CD8-positive, alpha-beta memory T cell (primary cell): ENCODE measurements at regions not wholly inside any gene's neighbourhood (a gene's known extent, or its start where the extent isn't known, plus 50 kb on each side); places are given as distances from the start of the nearest gene placed in this dataset.

Source experiments
- CTCF ChIA-PET: fragments of 350-600 bp; sonication (Branson Sonifier 250); formaldehyde crosslinking; loops from one replicate; lab custom pipeline; 2021; ENCODE audit warnings: antibody characterized with exemption; lab: Charles Lee
- POLR2A ChIA-PET: fragments of 350-600 bp; sonication (Branson Sonifier 250); formaldehyde crosslinking; loops from one replicate; lab custom pipeline; 2021; ENCODE audit warnings: antibody characterized with exemption; lab: Charles Lee
- DNase-seq, 5 donors: peaks; one replicate each; pipeline versions ENCODE4 v3.0.0 to v3.0.0-alpha.2; 2020 to 2022; ENCODE audit warnings: mixed read lengths in 1 of 5
- H3K27ac ChIP-seq: one replicate; pipeline ENCODE4 v1.7.0; 2013; ENCODE audit warnings: low read depth, mild to moderate bottlenecking, low read length, moderate library complexity
- H3K27me3 ChIP-seq: 2 replicates; pipeline ENCODE4 v1.7.0; 2013; ENCODE audit warnings: low read length, mild to moderate bottlenecking; ENCODE audit not compliant: insufficient read depth, poor library complexity, severe bottlenecking
- H3K36me3 ChIP-seq: 2 replicates; pipeline ENCODE4 v1.7.0; 2013; ENCODE audit warnings: mild to moderate bottlenecking, low read length, moderate library complexity; ENCODE audit not compliant: insufficient read depth
- H3K4me1 ChIP-seq: 2 replicates; pipeline ENCODE4 v1.7.0; 2013; ENCODE audit warnings: mild to moderate bottlenecking, low read length, moderate library complexity; ENCODE audit not compliant: insufficient read depth
- H3K4me3 ChIP-seq: 2 replicates; pipeline ENCODE4 v1.7.0; 2013; ENCODE audit warnings: mild to moderate bottlenecking, low read length
- H3K9me3 ChIP-seq: 2 replicates; pipeline ENCODE4 v1.7.0; 2013; ENCODE audit warnings: mild to moderate bottlenecking, low read length
- H3K27ac Mint-ChIP-seq, 8 donors: one replicate each; pipeline ENCODE4 v1.8.0; 2020 to 2021; ENCODE audit warnings: mixed read lengths in 8 of 8, mild to moderate bottlenecking in 6 of 8, inconsistent platforms in 3 of 8, moderate library complexity in 3 of 8
- H3K27me3 Mint-ChIP-seq, 2 donors: one replicate each; pipeline ENCODE4 v1.8.0; 2020 to 2021; ENCODE audit warnings: mixed read lengths in 2 of 2, mild to moderate bottlenecking in 1 of 2, moderate library complexity in 1 of 2
- H3K36me3 Mint-ChIP-seq, 3 donors: one replicate each; pipeline ENCODE4 v1.8.0; 2020 to 2021; ENCODE audit warnings: mixed read lengths in 3 of 3, inconsistent platforms in 1 of 3, mild to moderate bottlenecking in 1 of 3
- H3K4me1 Mint-ChIP-seq, 3 donors: one replicate each; pipeline ENCODE4 v1.8.0; 2020 to 2021; ENCODE audit warnings: mixed read lengths in 3 of 3, inconsistent platforms in 1 of 3, mild to moderate bottlenecking in 1 of 3
- H3K4me3 Mint-ChIP-seq, 7 donors: one replicate each; pipeline ENCODE4 v1.8.0; 2020 to 2021; ENCODE audit warnings: mixed read lengths in 7 of 7, mild to moderate bottlenecking in 6 of 7, moderate library complexity in 4 of 7, inconsistent platforms in 2 of 7
- H3K9me3 Mint-ChIP-seq, 5 donors: one replicate each; pipeline ENCODE4 v1.8.0; 2020 to 2022; ENCODE audit warnings: mixed read lengths in 5 of 5, mild to moderate bottlenecking in 3 of 5, moderate library complexity in 2 of 5, inconsistent platforms in 1 of 5

DNA sequence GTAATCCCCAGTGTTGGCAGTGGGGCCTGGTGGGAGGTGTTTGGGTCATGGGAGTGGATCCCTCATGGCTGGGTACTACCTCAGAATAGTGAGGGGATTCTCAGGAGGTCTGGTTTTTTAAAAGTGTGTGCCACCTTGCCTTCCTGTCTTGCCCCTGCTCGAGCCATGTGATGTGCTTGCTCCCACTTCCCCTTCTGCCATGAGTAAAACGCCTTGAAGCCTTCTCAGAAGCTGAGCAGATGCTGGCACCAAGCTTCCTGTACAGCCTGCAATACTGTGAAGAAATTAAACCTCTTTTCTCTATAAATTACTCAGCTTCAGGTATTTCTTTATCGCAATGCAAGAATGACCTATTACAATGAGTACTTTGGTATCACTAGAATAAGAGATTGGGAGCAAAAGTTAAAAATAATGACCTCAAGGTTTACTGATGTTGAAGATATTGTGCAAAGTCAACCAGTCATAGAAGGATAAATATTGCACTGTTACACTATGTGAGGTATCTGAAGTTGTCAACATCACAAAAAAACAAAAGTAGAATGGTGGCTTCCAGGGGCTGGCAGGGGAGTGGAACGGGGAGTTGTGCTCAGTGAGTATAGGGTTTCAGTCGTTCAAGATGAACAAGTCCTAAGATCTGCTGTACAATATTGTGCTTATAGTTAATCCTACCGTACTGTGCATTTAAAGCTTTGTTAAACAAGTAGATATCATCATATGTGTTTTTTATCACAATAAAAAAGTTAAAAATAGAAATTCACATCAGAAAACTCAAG, 938.3 kb upstream of the CNTNAP5 start:
- H3K4me3 ChIP-seq = no peak overlapping the region
- H3K4me1 ChIP-seq = no peaks in the 10 kb centered on the region
- H3K9me3 Mint-ChIP-seq = peaks cover 7 to 20% (median 11%) of the 10 kb centered on the region in 5 donors
- H3K27ac Mint-ChIP-seq = no peak overlapping the region
- no peak overlapping the region for H3K4me3 Mint-ChIP-seq
- no peaks in the 10 kb centered on the region for H3K36me3 ChIP-seq
- H3K9me3 ChIP-seq = no peaks in the 10 kb centered on the region
- H3K4me1 Mint-ChIP-seq = no peaks in the 10 kb centered on the region
- no peaks in the 10 kb centered on the region for H3K27me3 Mint-ChIP-seq
- H3K27ac ChIP-seq = no peak overlapping the region
- POLR2A ChIA-PET = no interaction called here
- no peak for DNase-seq
- CTCF ChIA-PET = no interaction called here
- no peaks in the 10 kb centered on the region for H3K36me3 Mint-ChIP-seq
- H3K27me3 ChIP-seq = no peaks in the 10 kb centered on the region

GRCh38 chr2:123091471-123091870, 933.6 kb upstream of the CNTNAP5 start:
- Histone ChIP-seq H3K27ac (no peak overlapping the region), H3K27me3 (no peaks in the 10 kb centered on the region), H3K4me1 (no peaks in the 10 kb centered on the region), H3K9me3 (no peaks in the 10 kb centered on the region), H3K36me3 (no peaks in the 10 kb centered on the region), H3K4me3 (no peak overlapping the region)
- CTCF ChIA-PET = no interaction called here
- Mint-ChIP-seq H3K4me1 (no peaks in the 10 kb centered on the region), H3K27ac (no peak overlapping the region), H3K36me3 (no peaks in the 10 kb centered on the region), H3K9me3 (peaks cover 3 to 23% (median 10%) of the 10 kb centered on the region in 5 donors), H3K27me3 (no peaks in the 10 kb centered on the region), H3K4me3 (no peak overlapping the region)
- POLR2A ChIA-PET = no interaction called here
- no peak for DNase-seq

DNA sequence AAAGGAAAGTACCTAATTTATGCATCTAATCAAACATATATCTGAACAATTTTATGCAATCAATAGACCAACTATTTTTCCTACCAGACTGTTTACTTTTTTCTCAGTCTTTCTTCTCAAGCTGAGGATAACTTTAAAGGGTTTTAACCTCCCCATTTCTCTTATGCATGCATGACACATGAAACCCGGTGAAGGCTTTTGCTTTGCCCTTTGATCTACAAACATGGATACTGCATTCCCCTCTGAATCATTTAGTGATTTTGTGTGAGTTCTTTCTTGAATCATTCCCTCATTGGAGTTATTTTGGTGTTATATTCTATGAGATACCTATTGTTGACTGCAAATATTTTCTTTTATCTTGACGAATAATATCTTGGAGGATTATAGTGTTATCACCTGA, 931.9 kb upstream of the CNTNAP5 start:
- H3K27ac ChIP-seq = no peak overlapping the region
- no peaks in the 10 kb centered on the region for H3K4me1 ChIP-seq
- ChIA-PET CTCF (no interaction called here), POLR2A (no interaction called here)
- DNase-seq = no peak
- H3K27ac Mint-ChIP-seq = no peak overlapping the region
- no peaks in the 10 kb centered on the region for H3K27me3 ChIP-seq
- H3K4me1 Mint-ChIP-seq = no peaks in the 10 kb centered on the region
- no peak overlapping the region for H3K4me3 ChIP-seq
- no peaks in the 10 kb centered on the region for H3K27me3 Mint-ChIP-seq
- H3K9me3 ChIP-seq = no peaks in the 10 kb centered on the region
- no peak overlapping the region for H3K4me3 Mint-ChIP-seq
- no peaks in the 10 kb centered on the region for H3K36me3 ChIP-seq
- peaks cover 3 to 22% (median 14%) of the 10 kb centered on the region in 5 donors for H3K9me3 Mint-ChIP-seq
- H3K36me3 Mint-ChIP-seq = no peaks in the 10 kb centered on the region

- Mint-ChIP-seq H3K9me3 (peaks cover 7 to 28% (median 18%) of the 10 kb centered on the region in 5 donors), H3K27ac (peak overlapping the region in 1 of 8 donors; percentile 18), H3K4me3 (no peak overlapping the region), H3K4me1 (no peaks in the 10 kb centered on the region), H3K36me3 (no peaks in the 10 kb centered on the region), H3K27me3 (no peaks in the 10 kb centered on the region)
- no peak overlapping the region for H3K27ac ChIP-seq
- H3K4me1 ChIP-seq = no peaks in the 10 kb centered on the region
- ChIA-PET POLR2A (no interaction called here), CTCF (no interaction called here)
- H3K27me3 ChIP-seq = no peaks in the 10 kb centered on the region
- DNase-seq = no peak
- no peak overlapping the region for H3K4me3 ChIP-seq
- H3K36me3 ChIP-seq = no peaks in the 10 kb centered on the region
- H3K9me3 ChIP-seq = no peaks in the 10 kb centered on the region
Measured at GRCh38 chr2:123095219-123095835, 929.8 kb upstream of the CNTNAP5 start.

GRCh38 chr2:123098619-123099018, 926.5 kb upstream of the CNTNAP5 start:
- H3K4me3 ChIP-seq = no peak overlapping the region
- H3K27me3 ChIP-seq = no peaks in the 10 kb centered on the region
- no peaks in the 10 kb centered on the region for H3K27me3 Mint-ChIP-seq
- H3K36me3 ChIP-seq = no peaks in the 10 kb centered on the region
- H3K9me3 Mint-ChIP-seq = peaks cover 7 to 33% (median 17%) of the 10 kb centered on the region in 5 donors
- POLR2A ChIA-PET = no interaction called here
- no peaks in the 10 kb centered on the region for H3K4me1 ChIP-seq
- H3K9me3 ChIP-seq = no peaks in the 10 kb centered on the region
- H3K27ac ChIP-seq = no peak overlapping the region
- H3K4me3 Mint-ChIP-seq = no peak overlapping the region
- H3K27ac Mint-ChIP-seq = no peak overlapping the region
- H3K36me3 Mint-ChIP-seq = no peaks in the 10 kb centered on the region
- no peaks in the 10 kb centered on the region for H3K4me1 Mint-ChIP-seq
- CTCF ChIA-PET = no interaction called here
- no peak for DNase-seq

DNA sequence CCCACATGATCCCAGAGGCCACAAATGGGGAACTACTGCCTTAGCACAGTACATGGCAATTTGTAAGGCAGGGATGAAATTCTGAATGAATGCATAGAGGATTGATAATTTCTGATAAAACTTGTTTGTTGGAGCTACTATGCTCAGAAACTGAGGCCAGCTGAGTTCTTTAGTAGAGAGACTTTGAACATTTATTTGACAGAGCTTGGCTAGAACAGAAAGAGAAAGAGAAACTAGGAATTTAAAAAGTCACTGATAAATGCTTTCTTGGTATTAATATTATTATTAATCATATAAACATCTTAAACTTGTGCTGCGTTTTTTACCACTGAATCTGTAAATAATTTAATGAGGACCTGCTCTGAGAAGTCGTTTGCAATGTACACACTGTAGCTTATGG, 923.7 kb upstream of the CNTNAP5 start:
- Histone ChIP-seq H3K27ac (no peak overlapping the region), H3K36me3 (no peaks in the 10 kb centered on the region), H3K27me3 (no peaks in the 10 kb centered on the region), H3K4me1 (no peaks in the 10 kb centered on the region), H3K9me3 (no peaks in the 10 kb centered on the region), H3K4me3 (no peak overlapping the region)
- no peaks in the 10 kb centered on the region for H3K36me3 Mint-ChIP-seq
- H3K9me3 Mint-ChIP-seq = peaks cover 6 to 31% (median 10%) of the 10 kb centered on the region in 5 donors
- H3K27ac Mint-ChIP-seq = no peak overlapping the region
- H3K4me3 Mint-ChIP-seq = no peak overlapping the region
- H3K4me1 Mint-ChIP-seq = no peaks in the 10 kb centered on the region
- H3K27me3 Mint-ChIP-seq = no peaks in the 10 kb centered on the region
- CTCF ChIA-PET = no interaction called here
- POLR2A ChIA-PET = no interaction called here
- no peak for DNase-seq

GRCh38 chr2:123103902-123104301, 921.2 kb upstream of the CNTNAP5 start:
- H3K27ac Mint-ChIP-seq = no peak overlapping the region
- Histone ChIP-seq H3K27me3 (no peaks in the 10 kb centered on the region), H3K4me1 (no peaks in the 10 kb centered on the region), H3K36me3 (no peaks in the 10 kb centered on the region), H3K9me3 (no peaks in the 10 kb centered on the region), H3K27ac (no peak overlapping the region), H3K4me3 (no peak overlapping the region)
- no peak for DNase-seq
- no peak overlapping the region for H3K4me3 Mint-ChIP-seq
- H3K36me3 Mint-ChIP-seq = no peaks in the 10 kb centered on the region
- no peaks in the 10 kb centered on the region for H3K27me3 Mint-ChIP-seq
- ChIA-PET CTCF (no interaction called here), POLR2A (no interaction called here)
- H3K9me3 Mint-ChIP-seq = peaks cover 5 to 22% (median 11%) of the 10 kb centered on the region in 5 donors
- no peaks in the 10 kb centered on the region for H3K4me1 Mint-ChIP-seq

DNA sequence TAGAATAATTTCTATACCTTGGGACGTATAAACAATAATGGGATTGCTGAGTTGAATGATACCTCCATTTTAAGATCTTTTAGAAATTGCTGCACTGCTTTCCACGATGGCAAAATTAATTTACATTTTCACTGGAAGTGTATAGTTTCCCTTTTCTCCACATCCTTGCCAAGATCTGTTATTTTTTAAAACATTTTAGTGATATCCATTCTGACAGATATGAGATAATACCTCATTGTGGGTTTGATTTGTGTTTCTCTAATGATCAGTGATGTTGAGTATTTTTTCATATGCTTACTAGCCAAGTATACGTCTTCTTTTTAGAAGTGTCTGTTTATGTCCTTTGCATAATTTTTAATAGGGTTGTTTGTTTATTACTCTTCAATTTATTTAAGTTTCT, 908.5 kb upstream of the CNTNAP5 start:
- Mint-ChIP-seq H3K9me3 (peaks cover 12 to 63% (median 28%) of the 10 kb centered on the region in 5 donors), H3K27ac (no peak overlapping the region), H3K4me3 (no peak overlapping the region), H3K36me3 (no peaks in the 10 kb centered on the region), H3K4me1 (no peaks in the 10 kb centered on the region), H3K27me3 (no peaks in the 10 kb centered on the region)
- H3K4me1 ChIP-seq = no peaks in the 10 kb centered on the region
- DNase-seq = no peak
- H3K27ac ChIP-seq = no peak overlapping the region
- no peaks in the 10 kb centered on the region for H3K9me3 ChIP-seq
- CTCF ChIA-PET = no interaction called here
- H3K4me3 ChIP-seq = no peak overlapping the region
- POLR2A ChIA-PET = no interaction called here
- H3K27me3 ChIP-seq = no peaks in the 10 kb centered on the region
- no peaks in the 10 kb centered on the region for H3K36me3 ChIP-seq
